ENCODE measurements at regions not wholly inside any gene's neighbourhood (a gene's known extent, or its start where the extent isn't known, plus 50 kb on each side); places are given as distances from the start of the nearest gene placed in this dataset.

DNA sequence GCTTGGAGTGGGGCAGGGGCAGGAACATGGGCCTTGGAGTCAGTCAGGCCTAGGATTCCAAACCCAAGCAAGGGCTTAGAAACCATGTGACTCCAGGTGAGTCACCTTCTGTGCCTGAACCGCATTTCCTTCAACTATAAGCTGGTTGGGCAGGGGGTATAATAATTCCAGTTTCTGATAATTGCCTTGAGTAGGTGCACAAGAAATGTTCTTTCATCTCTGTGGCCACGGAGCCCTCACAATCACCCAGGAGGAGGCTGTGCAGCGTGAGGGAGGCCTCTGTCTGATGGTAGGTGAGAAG lies 112.1 kb upstream of the HAAO start:
- DNase-seq (ENCODE audit: low read depth in 2 of 2) = no peak

DNA sequence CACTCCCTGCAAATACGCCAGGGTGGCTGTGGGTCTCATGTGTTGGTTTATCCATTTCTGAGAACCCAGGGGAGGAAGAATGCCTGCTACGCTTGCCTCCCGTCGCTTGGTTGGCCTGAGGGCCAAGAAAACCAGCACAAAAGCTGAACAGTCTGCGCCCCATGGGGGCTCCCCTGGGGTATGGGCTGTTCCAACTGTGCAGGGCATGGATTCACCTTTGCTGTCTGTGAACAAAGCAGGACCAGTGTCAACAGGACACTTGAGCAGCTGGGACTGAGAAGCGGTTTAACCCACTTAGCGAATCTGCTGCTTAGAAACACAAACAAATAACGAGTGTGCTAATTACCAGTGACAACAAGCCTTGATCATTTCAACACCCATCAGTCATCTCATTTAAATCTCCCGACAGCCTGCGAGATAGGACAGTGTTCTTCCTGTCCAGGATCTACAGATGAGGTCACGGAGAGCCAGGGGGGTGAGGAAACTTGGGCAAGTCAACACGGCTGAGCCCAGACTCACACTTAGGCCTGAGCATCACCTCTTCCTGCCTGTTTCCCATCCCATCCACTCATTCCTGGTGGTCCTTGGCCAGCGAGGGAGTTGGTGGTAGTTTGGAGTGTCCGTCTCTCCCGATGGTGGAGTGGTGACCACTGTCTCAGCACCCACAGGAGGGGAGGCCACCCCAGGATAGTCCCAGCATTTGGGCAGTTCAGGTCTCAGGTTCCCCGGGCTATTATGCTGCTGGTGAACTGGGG lies 111.6 kb upstream of the HAAO start:
- no peak for DNase-seq (ENCODE audit: low read depth in 2 of 2)

DNA sequence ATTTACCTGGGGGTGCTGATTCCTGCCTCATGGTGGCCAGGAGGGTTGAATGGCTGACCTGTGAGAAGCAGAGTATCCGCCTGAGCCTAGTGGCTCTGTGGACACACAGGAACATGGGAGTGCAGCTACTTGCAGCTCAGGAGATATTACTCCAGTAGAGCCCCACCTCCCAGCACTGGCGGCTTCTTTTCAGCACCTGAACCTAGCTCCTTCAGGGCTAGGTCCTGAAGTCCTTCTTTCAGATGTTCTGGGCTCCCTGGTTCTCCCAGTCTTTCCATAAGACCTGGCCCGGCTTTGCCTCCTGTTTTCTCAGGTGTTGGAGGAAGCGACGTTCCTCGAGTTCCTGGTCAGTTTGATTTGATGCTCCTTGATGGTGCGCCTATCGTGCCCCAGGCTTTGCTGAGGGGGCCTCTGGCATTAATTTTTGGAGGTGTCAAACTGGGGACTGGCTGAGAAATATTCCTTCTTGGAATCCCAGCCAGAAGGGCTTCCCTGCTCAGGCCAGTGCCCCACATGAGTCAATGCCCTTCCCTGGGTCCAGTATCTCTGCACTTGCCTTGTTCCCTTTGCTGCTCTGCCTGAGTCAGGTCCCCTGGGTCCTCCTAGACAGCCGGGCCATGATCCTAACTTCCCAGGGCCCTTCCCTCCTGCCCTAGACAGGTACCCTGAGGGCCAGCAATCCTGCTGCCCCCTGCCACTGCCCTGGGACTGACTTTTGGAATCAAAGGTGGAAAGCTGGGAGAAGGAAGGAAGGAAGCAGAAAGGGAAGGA lies 110.7 kb upstream of the HAAO start:
- no peak for DNase-seq (ENCODE audit: low read depth in 2 of 2)

GRCh38 chr2:42901076-42901640 lies 108.8 kb upstream of the HAAO start:
- no peak for DNase-seq (ENCODE audit: low read depth in 2 of 2)

- DNase-seq (ENCODE audit: low read depth in 2 of 2) = no peak
Measured at GRCh38 chr2:42900289-42900891, 108.0 kb upstream of the HAAO start.

DNA sequence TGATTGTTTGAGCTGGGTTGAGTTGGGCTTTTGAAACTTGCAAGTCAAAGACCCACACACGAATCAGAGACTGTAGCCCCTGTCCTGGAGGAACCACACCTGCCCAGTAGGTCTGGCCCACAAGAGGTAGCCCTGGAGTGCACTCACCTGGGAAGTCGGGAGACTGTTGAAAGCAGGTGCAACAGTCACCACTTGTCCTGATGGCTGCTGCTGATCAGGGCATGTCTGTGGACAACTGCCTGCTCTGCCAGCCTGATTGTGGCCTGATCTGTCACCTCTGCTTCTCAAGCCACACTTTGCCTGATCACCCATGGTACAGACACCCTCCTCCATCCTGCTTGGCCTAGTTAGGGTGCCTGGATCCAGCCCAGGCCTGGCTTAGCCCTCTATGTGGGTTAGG lies 105.0 kb upstream of the HAAO start:
- DNase-seq (ENCODE audit: low read depth in 2 of 2) = no peak

GRCh38 chr2:42895791-42896135 lies 103.4 kb upstream of the HAAO start:
- no peak for DNase-seq (ENCODE audit: low read depth in 2 of 2)

- DNase-seq (ENCODE audit: low read depth in 2 of 2) = no peak
Measured at GRCh38 chr2:42895134-42895790, 102.9 kb upstream of the HAAO start.

- DNase-seq (ENCODE audit: low read depth in 2 of 2) = no peak
Measured at GRCh38 chr2:42893047-42893758, 100.8 kb upstream of the HAAO start.

DNA sequence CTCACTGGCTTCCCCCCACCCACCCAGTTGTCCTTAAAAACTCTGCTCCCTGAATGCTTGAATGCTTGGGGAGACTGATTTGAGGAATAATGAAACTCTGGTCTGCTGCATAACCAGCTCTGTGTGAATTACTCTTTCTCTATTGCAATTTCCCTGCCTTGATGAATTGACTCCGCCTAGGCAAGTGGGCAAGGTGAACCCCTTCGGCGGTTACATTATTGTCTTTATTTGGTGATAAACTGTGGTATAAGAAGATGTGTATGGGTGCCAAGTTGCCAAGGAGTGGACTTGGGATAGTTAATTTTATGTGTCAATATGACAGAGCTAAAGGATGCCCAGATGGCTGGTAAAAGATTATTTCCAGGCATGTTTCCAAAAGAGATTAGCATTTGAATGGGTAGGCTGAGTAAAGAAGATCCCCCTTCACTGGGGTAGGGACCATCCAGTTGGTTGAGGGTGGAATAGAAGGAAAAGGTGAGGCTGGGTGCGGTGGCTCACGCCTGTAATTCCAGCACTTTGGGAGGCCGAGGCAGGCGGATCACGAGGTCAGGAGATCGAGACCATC lies 98.5 kb upstream of the HAAO start:
- DNase-seq (ENCODE audit: low read depth in 2 of 2) = no peak

- DNase-seq (ENCODE audit: low read depth in 2 of 2) = no peak
Measured at GRCh38 chr2:42888321-42889245, 96.2 kb upstream of the HAAO start.

DNA sequence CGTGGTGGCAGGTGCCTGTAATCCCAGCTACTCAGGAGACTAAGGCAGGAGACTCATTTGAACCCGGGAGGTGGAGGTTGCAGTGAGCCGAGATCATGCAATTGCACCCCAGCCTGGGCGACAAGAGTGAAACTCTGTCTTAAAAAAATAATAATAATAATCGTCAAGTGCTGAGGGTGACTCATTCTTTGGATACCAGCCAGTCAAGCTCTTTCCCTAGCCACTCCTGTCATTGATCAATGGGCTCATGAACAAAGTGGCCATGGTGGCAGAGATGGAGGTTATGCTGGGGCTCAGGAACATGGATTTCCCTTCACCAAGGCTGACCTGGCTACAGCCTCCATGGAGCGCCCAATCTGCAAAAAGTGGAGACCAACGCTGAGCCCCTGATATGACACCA lies 94.5 kb upstream of the HAAO start:
- DNase-seq (ENCODE audit: low read depth in 2 of 2) = no peak

- DNase-seq (ENCODE audit: low read depth in 2 of 2) = no peak
Measured at GRCh38 chr2:42882756-42883155, 90.4 kb upstream of the HAAO start.

- peak in 1 of 2 donors; percentile 21 for DNase-seq (ENCODE audit: low read depth in 2 of 2)
Measured at GRCh38 chr2:42881732-42882131, 89.3 kb upstream of the HAAO start.

- no peak for DNase-seq (ENCODE audit: low read depth in 2 of 2)
Measured at GRCh38 chr2:42880738-42881690, 88.6 kb upstream of the HAAO start.

DNA sequence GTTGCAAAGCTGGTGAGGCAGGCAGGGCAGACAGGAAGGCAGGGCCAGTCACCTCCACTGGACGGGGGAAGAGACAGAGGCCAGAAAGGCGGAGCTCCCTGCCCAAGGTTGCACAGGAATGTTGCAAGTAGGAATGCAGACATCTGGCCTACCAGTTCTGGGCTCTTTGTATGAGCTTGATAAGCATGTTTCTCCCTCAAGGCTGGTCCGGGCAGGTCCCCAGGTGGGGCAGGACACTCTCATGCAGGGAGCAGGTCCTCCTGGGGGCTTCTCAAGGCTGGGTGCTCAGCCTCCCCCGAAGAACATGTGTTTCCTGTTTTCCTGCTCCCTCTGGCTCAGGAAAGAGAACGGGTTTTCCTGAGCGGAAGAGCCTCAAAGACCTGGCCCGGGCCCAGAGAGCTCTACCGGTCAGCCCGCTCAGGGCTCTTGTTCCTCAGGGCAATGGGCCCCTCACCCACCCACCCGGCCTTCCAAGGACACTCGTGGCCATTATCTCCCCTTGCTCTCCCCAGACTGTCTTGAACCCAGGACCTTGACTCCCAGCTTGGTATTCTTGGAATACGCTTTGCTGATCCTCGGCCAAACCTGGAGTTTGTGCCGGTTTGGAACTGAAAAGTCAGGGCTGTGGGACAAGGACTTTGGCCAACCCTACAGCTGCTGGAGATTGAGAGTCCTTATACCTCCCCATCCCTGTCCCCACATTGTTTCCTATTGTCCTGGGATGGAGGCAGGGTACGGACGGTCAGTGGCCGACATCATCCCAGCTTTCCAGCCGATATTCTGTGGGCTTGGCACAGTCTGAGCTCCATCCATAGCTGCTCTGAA lies 87.7 kb upstream of the HAAO start:
- no peak for DNase-seq (ENCODE audit: low read depth in 2 of 2)

DNA sequence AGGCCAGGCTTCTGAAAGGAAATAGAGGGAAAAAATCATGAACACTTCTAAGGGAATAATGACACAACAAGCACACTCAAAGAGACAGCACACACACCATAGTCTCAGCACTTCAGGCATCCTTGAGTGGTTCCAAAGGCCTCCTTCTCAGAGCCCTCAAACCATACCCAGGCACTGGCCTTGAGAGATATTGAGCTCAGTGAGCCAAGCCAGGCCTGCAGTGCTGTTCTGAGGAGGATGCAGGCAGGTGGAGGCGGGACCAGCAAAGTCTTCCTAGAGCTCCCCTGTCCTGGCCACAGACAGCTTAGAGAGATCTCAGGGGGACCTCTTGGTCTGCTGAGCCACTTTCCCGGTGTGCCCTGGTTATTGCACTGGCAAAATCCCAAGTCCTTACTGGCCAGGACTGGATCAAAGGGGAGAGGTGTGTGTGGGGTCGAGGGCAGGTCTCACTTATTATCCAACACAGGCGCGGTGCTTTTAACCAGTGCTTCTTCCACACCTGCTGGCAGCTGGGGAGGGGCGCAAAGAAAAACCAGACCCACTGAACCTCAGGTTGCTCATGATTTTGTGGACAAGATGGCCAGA lies 86.8 kb upstream of the HAAO start:
- no peak for DNase-seq (ENCODE audit: low read depth in 2 of 2)

GRCh38 chr2:42878581-42878980 lies 86.2 kb upstream of the HAAO start:
- peak in 1 of 2 donors; percentile 24 for DNase-seq (ENCODE audit: low read depth in 2 of 2)

Measured in stimulated activated CD8-positive, alpha-beta memory T cell treated with anti-CD3 and anti-CD28 coated beads, Interleukin-15, amount 100 ng/mL, for 48 hours (primary cell).